ENCODE measurements at regions not wholly inside any gene's neighbourhood (a gene's known extent, or its start where the extent isn't known, plus 50 kb on each side); places are given as distances from the start of the nearest gene placed in this dataset.

DNA sequence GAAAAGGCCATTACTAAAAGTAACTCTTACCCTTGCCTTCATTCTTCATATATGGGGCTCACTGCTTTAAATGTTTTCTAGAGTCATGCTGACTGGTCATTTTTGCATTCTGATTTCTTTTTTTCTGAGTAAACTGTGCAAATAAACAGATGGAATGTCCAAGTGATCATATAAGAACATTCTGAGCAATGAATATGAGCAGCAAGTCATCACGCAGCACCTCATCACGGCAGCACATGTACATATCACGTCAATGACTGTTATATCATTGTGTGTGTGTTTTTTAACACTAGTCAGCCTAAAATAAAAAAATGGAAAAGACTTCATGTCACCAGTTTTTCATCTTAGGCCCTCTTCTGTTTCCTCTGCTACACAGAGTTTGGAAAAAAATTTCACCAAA lies 490.0 kb upstream of the ZFHX3 start:
- POLR2A ChIA-PET = no interaction called here

More for the DNA sequence above, 490.0 kb upstream of the ZFHX3 start:
- TF ChIP-seq ZBTB40 (IDR thresholded peaks at IDR 0.05; ENCODE audit: borderline replicate concordance) (no peak), MEF2B (IDR thresholded peaks at IDR 0.05; ENCODE audit: partially characterized antibody, poor library complexity, severe bottlenecking) (no peak), EED (IDR thresholded peaks at IDR 0.05; ENCODE audit: low read depth) (no peak), YY1 (IDR thresholded peaks at IDR 0.05; ENCODE audit: low read depth, low read length) (no peak), FOXM1 (IDR thresholded peaks at IDR 0.05; ENCODE audit: low read depth, low read length) (no peak)
- Histone ChIP-seq H3K4me3 (no peak overlapping the region), H2AFZ (ENCODE audit: control insufficient read depth, low read depth, low read length) (no peak overlapping the region), H4K20me1 (ENCODE audit: control insufficient read depth, insufficient read depth) (no peaks in the 10 kb centered on the region), H3K27me3 (replicated peaks in 1 of 2; ENCODE audit: control insufficient read depth in 2 of 2, insufficient read depth in 2 of 2, low read length in 1 of 2) (no peaks in the 10 kb centered on the region), H3K79me2 (ENCODE audit: control insufficient read depth, insufficient read depth, low read length) (no peaks in the 10 kb centered on the region), H3K4me1 (ENCODE audit: control insufficient read depth, insufficient read depth, low read length) (no peaks in the 10 kb centered on the region), H3K9me3 (replicated peaks; ENCODE audit: control insufficient read depth, insufficient read depth, low read length) (no peaks in the 10 kb centered on the region), H3K4me2 (ENCODE audit: control insufficient read depth, insufficient read depth) (no peak overlapping the region), H3K36me3 (ENCODE audit: control insufficient read depth in 2 of 2, insufficient read depth in 2 of 2, low read length in 1 of 2) (no peaks in the 10 kb centered on the region), H3K27ac (ENCODE audit: control insufficient read depth, insufficient read depth) (no peak overlapping the region), H3K9ac (ENCODE audit: control insufficient read depth, insufficient read depth, low read length) (no peak overlapping the region)
- DNase-seq (ENCODE audit: low read depth, low spot score) = no peak
- in situ Hi-C loops (cut with MboI) = no loop called here
- intact Hi-C loops (cut with micrococcal nuclease; ENCODE audit: unreplicated experiment) = no loop called here
- ChIA-PET RAD21 (ENCODE audit: unreplicated experiment) (no interaction called here), SMC1A (ENCODE audit: uncharacterized antibody, unreplicated experiment) (no interaction called here), CTCF (no interaction called here)
- ATAC-seq = no peak
- BruUV-seq (replicated peaks) = no TSS peak
- no peak for FAIRE-seq
- 59% methylated on average over 3 of the region's 3 CpGs for WGBS (ENCODE audit: insufficient coverage, insufficient replicate concordance, low lambda C conversion rate, missing lambda C conversion rate)
